CD4-positive, alpha-beta T cell treated with Interleukin-1 beta for 1 hour (primary cell): ENCODE measurements at regions not wholly inside any gene's neighbourhood (a gene's known extent, or its start where the extent isn't known, plus 50 kb on each side); places are given as distances from the start of the nearest gene placed in this dataset.
"Not testable (repeated sequence)": the region's sequence is repeated elsewhere in the genome, so short reads cannot be mapped to it uniquely, and the experiment has no call there.

ENCODE experiments used
- DNase-seq, 2 donors: peaks; one replicate each; pipeline ENCODE4 v3.0.0-alpha.2; 2020 to 2022

DNA sequence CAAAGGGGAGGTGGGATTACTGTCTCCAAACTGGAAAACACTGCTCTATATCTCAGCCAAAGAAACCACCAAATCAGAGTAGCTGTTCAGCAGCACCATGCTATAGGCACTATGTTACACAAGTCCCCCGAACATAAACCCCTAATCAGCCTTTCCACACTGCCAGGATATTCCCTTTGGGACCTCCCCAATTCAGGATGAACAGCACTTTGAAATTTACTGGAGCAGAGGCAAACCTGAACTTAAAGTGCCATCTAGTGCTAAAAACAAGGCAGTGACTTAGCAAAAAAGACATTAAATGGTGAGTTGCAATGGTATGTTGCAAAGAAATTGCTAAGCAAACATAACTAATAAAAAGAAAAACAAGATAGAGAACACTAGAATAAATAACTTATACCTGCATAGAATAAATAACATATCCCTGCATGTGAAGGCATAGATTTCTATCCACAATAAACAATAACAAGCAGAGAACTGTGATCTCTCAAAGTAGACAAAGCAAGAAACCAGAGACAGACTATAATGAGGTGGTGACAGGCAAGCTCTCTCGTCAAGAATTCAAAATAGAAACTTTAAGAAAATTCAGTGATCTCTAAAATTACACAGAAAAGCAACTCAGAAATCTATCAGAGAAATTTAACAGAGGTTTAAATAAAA is 584.4 kb upstream of the ACO1 start:
- DNase-seq: peak in 1 of 2 donors; percentile 20

- no peak for DNase-seq
These were observed 576.7 kb upstream of the ACO1 start for GRCh38 chr9:31807574-31808256.

GRCh38 chr9:31808766-31809165 is 575.7 kb upstream of the ACO1 start:
- no peak for DNase-seq

- no peak for DNase-seq
These were observed 564.0 kb upstream of the ACO1 start for GRCh38 chr9:31820426-31820825.

- no peak for DNase-seq
These were observed 562.9 kb upstream of the ACO1 start for GRCh38 chr9:31821583-31821982.

- DNase-seq: no peak
These were observed 561.1 kb upstream of the ACO1 start for GRCh38 chr9:31823365-31823764.

DNA sequence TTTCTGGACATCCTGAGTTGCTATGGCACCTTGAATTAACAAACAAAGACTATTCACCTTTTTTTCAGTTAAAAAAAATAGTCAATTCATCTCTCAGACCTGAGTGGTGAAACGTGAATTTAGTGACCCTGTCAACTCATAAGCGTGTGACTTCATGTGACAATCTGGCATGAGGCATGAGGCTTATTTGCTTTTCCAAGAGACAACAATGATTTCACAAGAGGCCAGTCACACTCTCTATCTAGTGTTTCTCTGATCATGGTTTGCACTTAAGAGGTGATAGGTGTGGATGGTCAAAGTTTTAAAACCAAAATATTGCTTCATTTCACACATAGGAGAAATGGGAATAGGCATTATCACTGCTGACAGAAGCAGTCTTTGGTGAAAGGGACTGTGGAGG is 559.6 kb upstream of the ACO1 start:
- DNase-seq: no peak

GRCh38 chr9:31837211-31837610 is 547.2 kb upstream of the ACO1 start:
- no peak for DNase-seq

DNA sequence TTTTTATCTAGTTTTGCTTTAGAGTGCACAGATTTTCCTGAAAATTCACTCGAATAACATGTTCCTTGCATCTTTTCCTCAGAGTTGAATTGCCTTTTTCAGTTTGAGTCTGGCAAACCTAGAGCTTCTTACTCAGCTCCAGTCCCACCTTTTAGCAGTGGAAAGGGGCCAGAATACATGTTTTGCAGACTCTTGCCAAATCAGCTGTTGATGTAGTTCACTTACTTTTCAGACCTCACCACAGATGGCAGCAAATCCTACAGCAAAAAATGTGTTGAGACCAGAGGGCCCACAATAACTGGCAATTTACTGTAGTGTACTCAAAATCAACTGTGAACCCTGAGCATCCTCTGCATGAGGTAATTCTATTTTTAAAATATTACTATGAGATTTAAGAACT is 545.2 kb upstream of the ACO1 start:
- no peak for DNase-seq

DNA sequence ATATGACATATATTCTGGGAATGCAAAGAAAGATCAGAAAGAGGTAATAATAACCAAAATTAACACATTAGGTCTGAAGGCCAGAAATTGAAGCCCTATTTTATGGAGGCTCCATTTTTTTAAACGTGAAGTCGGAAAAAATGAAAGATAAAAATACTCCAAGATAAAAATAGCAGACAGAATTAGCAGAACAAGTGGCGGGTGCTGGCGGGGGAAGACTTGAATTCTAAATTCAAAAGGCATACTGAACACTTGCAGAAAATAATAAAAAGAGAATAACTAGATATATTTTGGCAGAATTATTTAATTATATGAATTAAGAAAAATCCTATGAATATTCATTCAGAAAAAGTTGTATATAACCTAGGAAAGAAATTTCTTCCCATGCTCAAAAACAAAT is 543.7 kb upstream of the ACO1 start:
- DNase-seq: no peak

DNA sequence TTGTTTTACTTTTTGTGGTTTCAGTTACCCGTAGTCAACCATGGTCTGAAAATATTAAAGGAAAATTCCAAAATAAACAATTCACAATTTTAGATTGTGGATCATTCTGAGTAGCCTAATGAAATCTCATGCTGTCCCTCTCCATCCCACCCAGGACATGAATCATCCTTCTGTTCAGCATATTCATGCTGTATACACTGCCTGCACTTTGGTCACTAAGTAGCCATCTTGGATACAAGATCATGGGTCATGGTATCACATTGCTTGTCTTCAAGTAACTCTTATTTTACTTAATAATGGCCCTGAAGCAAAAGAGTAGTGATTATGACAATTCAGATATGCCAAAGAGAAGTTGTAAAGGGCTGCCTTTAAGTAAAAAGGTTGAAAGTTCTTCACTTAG is 536.5 kb upstream of the ACO1 start:
- DNase-seq: no peak

DNA sequence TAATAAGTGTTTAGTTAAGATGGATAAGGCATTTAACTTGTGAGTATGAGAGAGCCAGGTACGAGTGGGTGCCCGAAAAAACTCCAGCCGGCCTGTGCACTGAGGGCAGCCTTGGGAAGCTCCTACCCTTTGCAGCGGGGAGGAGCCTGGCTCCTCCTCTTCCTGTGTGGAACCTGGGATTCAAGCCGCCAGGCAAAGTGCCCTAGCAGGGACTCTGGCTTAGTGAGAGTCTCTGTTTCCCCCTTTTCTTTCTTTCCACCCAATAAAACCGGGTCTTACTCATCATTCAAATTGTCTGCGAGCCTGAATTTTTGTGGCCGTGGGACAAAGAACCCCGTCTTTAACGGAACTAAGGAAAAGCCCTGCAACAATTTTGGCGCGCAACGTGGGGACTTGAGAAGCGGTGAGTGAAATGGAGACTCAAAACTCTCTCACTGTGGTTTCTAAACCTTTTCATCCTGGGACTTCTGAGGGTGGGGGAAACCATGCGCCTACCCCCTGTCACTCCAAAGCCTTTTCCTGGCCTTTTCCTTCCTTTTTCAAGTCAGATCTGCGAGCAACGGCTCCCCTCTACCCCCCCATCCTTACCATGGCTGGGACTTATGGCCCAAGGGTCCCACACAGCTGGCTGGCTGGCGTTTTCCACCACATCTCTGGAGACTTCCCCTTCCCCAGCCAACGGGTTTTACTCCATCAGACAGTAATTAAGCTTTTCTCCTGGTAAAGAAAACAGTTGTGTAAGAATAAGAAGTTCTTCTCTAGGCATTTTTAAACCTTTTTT is 535.7 kb upstream of the ACO1 start:
- no peak for DNase-seq

DNA sequence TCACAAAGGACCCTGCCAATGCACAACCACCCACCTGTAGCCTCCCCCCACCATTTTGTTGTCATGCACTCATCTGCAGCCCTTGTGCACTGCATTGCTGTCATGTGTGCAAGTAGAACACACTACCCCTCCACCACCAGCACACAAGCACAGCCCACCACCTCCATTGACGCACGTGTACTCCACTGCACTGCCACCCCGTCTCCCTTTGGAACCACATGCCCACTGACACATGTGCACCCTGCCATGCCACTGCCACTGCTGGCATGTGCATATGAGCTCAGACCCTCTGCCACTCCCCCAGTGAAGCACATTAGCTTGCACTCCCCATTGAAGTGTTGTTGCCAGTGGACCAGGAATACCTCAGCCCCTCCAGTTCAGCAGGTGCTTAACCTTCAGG is 530.3 kb upstream of the ACO1 start:
- no peak for DNase-seq

DNA sequence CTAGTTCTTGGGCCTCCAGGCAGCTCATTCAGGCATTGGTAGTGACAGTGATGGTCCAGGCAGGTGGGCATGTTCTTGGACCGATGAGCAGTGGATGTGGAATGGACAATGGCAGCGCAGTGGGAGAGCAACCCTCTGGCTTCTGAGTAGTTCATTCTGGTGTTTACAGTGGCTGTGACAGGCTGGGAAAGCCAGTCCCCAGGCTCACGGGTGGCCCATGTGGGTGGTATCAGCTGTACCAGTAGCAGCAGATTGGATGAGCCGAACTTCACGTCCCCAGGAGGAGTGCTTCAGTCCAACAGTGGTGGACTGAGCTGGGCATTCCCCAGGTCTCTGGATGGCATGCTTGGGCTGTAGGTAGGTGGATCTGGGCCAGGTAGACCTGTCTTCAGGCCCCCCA is 515.6 kb upstream of the ACO1 start:
- DNase-seq: no peak

DNA sequence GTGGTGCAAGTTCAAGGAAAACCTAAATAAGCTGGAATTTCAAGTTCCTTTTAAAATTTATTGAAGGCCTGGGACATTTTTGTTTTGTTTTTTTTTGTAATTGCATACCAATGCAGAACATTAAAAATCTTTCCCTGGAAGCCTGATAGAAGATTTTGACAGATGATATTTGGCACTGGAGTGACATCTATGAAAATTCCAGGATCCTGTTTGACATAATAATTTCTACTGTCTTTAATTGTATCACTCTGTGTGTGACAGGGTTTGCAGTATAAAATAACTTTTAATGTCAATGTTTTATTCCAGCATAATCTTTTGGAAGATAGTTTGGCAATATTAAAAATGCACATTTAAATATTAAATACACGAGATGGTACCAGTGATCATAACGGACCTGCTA is 514.2 kb upstream of the ACO1 start:
- DNase-seq: no peak

GRCh38 chr9:31873722-31874121 is 510.7 kb upstream of the ACO1 start:
- DNase-seq: no peak

- DNase-seq: no peak
These were observed 490.4 kb upstream of the ACO1 start for GRCh38 chr9:31894008-31894407.

- no peak for DNase-seq
These were observed 476.1 kb upstream of the ACO1 start for GRCh38 chr9:31908158-31908890.

DNA sequence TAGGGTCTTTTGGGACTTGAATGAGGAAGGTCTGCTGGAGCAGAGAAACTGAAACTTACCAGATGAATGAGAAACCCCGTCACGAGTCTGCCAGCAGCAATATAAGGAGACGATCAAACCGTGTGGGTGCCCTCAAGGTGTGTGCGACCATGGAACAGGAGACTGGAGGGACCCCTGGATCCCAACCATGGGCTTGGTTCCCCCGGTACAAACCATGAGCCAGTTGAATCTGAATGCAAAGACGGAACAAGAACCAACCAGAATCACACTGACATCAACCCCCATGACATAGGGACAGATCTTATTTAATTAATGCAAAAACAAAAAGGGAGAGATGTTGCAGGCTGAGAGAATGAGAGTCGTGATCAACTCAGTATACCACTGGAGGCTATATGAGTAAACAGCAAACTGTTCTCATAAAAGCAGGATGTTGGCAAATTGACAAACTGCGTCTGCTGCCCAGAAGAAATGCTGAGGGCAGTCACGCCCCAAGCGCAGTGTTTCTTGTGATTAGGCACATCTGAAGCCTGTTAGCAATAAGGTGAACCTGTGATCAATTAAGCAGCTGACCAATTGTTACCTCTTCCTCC is 475.5 kb upstream of the ACO1 start:
- no peak for DNase-seq

DNA sequence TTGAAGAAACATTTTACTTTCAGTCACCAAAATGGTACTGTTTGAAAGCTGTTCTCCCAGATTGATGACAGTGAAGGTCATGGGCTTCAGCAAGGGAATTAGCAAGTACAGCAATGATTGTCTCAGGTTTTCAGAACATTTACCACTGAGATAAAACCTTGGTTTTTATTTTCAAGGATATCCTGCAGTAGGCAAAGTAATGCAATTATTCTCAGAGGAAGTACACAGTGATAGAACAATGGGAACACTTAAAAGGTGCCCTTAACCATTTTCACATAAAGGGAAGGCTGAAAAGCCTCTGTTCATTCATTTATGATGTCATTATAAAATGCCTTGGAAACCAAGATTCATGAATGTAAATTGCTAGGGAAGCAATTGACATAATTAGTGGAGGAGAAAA is 471.8 kb upstream of the ACO1 start:
- no peak for DNase-seq

DNA sequence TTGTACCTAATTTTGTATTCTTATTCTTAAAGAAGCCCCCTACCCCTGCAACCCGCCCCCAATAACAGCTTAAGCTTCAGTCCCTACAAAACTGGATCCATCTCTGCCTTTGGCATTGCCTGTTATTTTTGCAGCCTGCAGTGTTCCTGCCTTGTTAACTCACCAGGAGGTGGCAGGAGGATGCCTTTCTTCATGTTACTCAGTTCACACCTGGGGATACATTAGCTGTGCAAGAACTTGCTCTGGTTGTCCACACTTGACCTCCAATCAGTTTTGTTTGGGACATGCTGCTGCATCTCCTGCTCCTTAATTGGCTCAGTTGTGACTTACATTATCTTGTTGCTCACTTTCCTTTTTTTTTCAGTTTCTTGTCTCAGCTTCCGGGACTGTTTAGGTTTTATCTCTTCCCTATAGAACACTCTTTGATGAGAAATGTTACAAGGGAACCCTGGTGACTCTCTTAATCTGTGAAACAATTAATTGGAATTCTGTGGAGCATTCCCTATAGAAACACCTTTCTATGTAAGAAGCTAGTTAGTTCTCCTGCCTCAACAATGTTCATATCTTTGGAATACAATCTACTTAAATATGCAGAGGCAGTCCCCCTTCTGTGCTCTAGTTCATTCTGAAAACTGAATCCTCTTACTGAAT is 467.7 kb upstream of the ACO1 start:
- no peak for DNase-seq

DNA sequence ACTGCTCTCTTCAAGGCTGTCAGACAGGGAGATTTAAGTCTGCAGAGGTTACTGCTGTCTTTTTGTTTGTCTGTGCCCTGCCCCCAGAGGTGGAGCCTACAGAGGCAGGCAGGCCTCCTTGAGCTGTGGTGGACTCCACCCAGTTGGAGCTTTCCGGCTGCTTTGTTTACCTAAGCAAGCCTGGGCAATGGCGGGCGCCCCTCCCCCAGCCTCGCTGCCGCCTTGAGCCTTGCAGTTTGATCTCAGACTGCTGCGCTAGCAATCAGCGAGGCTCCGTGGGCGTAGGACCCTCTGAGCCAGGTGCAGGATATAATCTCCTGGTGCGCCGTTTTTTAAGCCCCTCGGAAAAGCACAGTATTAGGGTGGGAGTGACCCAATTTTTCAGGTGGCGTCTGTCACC is 446.7 kb upstream of the ACO1 start:
- not testable (repeated sequence) for DNase-seq

DNA sequence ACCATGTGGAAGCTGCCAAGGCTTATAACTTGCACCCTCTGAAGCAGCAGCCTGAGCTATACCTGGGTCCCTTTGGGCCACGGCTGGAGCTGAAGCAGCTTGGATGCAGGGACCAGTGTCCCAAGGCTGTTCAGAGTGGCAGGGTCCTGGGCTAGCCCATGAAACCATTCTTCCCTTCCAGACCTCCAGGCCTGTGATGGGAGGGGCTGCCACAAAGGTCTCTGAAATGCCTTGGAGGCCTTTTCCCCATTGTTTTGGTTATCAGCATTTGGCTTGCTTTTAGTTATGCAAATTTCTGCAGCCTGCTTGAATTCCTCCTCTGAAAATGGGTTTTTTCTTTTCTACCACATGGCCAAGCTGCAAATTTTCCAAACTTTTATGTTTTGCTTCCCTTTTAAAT is 433.7 kb upstream of the ACO1 start:
- DNase-seq: no peak
